ENCODE measurements at regions not wholly inside any gene's neighbourhood (a gene's known extent, or its start where the extent isn't known, plus 50 kb on each side); places are given as distances from the start of the nearest gene placed in this dataset.
"Not testable (repeated sequence)": the region's sequence is repeated elsewhere in the genome, so short reads cannot be mapped to it uniquely, and the experiment has no call there.

GRCh38 chr12:102344691-102345090, 135.7 kb downstream of the IGF1 start:
- no peak for DNase-seq

GRCh38 chr12:102343361-102344121, 136.8 kb downstream of the IGF1 start:
- peak; percentile 44 for DNase-seq

- no peak for DNase-seq
These were observed 137.9 kb downstream of the IGF1 start for GRCh38 chr12:102342281-102343006.

- DNase-seq: no peak
These were observed 137.1 kb upstream of the PMCH start for GRCh38 chr12:102334765-102335164.

- DNase-seq: no peak
These were observed 133.8 kb upstream of the PMCH start for GRCh38 chr12:102331419-102331818.

GRCh38 chr12:102329883-102330282, 132.2 kb upstream of the PMCH start:
- DNase-seq: no peak

GRCh38 chr12:102326982-102327381, 129.3 kb upstream of the PMCH start:
- DNase-seq: peak; percentile 95

GRCh38 chr12:102325108-102325507, 127.5 kb upstream of the PMCH start:
- not testable (repeated sequence) for DNase-seq

GRCh38 chr12:102323799-102324198, 126.2 kb upstream of the PMCH start:
- no peak for DNase-seq

GRCh38 chr12:102322254-102322653, 124.6 kb upstream of the PMCH start:
- DNase-seq: no peak

- DNase-seq: no peak
These were observed 123.9 kb upstream of the PMCH start for GRCh38 chr12:102321305-102322082.

- no peak for DNase-seq
These were observed 119.5 kb upstream of the PMCH start for GRCh38 chr12:102317155-102317554.

GRCh38 chr12:102316723-102317122, 119.1 kb upstream of the PMCH start:
- DNase-seq: no peak

GRCh38 chr12:102314821-102315220, 117.2 kb upstream of the PMCH start:
- no peak for DNase-seq

GRCh38 chr12:102313116-102313971, 115.7 kb upstream of the PMCH start:
- not testable (repeated sequence) for DNase-seq

- DNase-seq: no peak
These were observed 107.9 kb upstream of the PMCH start for GRCh38 chr12:102305486-102305885.

- not testable (repeated sequence) for DNase-seq
These were observed 107.0 kb upstream of the PMCH start for GRCh38 chr12:102304667-102305066.

- DNase-seq: no peak
These were observed 104.9 kb upstream of the PMCH start for GRCh38 chr12:102302553-102302952.

GRCh38 chr12:102301547-102301946, 103.9 kb upstream of the PMCH start:
- DNase-seq: no peak

- DNase-seq: peak; percentile 45
These were observed 103.3 kb upstream of the PMCH start for GRCh38 chr12:102300824-102301461.

- DNase-seq: no peak
These were observed 102.1 kb upstream of the PMCH start for GRCh38 chr12:102299731-102300130.

GRCh38 chr12:102298022-102298421, 100.4 kb upstream of the PMCH start:
- no peak for DNase-seq
